Neural progenitor cell (in vitro differentiated cells): ENCODE measurements at regions not wholly inside any gene's neighbourhood (a gene's known extent, or its start where the extent isn't known, plus 50 kb on each side); places are given as distances from the start of the nearest gene placed in this dataset.

ENCODE experiments used
- CTCF ChIP-seq: fragments of 200-600 bp; sonication (generic); IDR thresholded peaks from 2 replicates; pipeline ENCODE4 v1.5.1; 2017; ENCODE audit warnings: antibody characterized with exemption, mild to moderate bottlenecking
- EZH2 ChIP-seq: fragments of 200-600 bp; sonication (generic); IDR thresholded peaks from 2 replicates; pipeline ENCODE4 v1.6.1; 2017; ENCODE audit warnings: antibody characterized with exemption, mild to moderate bottlenecking, moderate library complexity

- TF ChIP-seq CTCF (no peak), EZH2 (no peak)
Measured at GRCh38 chr4:100114909-100115308, 75.4 kb downstream of the DDIT4L start.
